ENCODE measurements at regions not wholly inside any gene's neighbourhood (a gene's known extent, or its start where the extent isn't known, plus 50 kb on each side); places are given as distances from the start of the nearest gene placed in this dataset.
A peak's percentile ranks its signal among the peaks of the same experiment; 100 is the strongest.

DNA sequence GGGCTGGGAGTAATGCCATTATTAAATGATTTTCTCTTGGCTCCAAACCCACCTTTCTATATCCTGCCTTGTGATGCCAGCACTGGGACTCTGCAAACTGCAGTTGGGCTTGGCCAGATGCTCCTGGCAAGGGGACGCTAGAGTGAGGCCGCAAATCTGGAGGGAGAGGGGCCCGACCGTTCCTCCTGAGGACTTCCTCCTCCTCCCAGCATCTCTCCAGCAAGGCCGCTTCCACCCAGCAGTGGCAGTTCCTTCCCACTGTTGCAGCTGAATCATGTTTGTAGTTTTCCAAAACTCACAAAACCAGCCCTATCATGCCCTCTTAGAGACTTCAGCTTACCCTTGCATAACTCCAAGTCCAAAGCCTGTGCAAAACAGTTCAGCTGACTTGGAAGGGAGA, 244.4 kb downstream of the FOXA2 start:
- H3F3A ChIP-seq (ENCODE audit: low read depth): no peaks in the 10 kb centered on the region
- no peaks in the 10 kb centered on the region for H3K27me3 ChIP-seq (ENCODE audit: insufficient read depth, low read length, poor library complexity, severe bottlenecking)
- no peaks in the 10 kb centered on the region for H3K36me3 ChIP-seq (ENCODE audit: insufficient read depth, low read length)
- no peak overlapping the region for H3K4me2 ChIP-seq (ENCODE audit: low read depth, low read length, poor library complexity, severe bottlenecking)
- no peaks in the 10 kb centered on the region for H4K20me1 ChIP-seq (ENCODE audit: insufficient read depth, low read length, poor library complexity, severe bottlenecking)
- no peak overlapping the region for H2AFZ ChIP-seq (ENCODE audit: low read length)
- TF ChIP-seq EZH2phosphoT487 (IDR thresholded peaks at IDR 0.05; ENCODE audit: borderline replicate concordance): no peak
- TF ChIP-seq, protein P1, sequence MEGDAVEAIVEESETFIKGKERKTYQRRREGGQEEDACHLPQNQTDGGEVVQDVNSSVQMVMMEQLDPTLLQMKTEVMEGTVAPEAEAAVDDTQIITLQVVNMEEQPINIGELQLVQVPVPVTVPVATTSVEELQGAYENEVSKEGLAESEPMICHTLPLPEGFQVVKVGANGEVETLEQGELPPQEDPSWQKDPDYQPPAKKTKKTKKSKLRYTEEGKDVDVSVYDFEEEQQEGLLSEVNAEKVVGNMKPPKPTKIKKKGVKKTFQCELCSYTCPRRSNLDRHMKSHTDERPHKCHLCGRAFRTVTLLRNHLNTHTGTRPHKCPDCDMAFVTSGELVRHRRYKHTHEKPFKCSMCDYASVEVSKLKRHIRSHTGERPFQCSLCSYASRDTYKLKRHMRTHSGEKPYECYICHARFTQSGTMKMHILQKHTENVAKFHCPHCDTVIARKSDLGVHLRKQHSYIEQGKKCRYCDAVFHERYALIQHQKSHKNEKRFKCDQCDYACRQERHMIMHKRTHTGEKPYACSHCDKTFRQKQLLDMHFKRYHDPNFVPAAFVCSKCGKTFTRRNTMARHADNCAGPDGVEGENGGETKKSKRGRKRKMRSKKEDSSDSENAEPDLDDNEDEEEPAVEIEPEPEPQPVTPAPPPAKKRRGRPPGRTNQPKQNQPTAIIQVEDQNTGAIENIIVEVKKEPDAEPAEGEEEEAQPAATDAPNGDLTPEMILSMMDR (conservative IDR thresholded peaks at IDR 0.05; ENCODE audit: low read length): no peak
- no peak overlapping the region for H3K4me3 ChIP-seq (ENCODE audit: low read length, poor library complexity, severe bottlenecking)
- no peaks in the 10 kb centered on the region for H3K9me3 ChIP-seq (ENCODE audit: insufficient read depth, low read depth, low read length)
- no peaks in the 10 kb centered on the region for H3K9me2 ChIP-seq (replicated peaks; ENCODE audit: low read depth, low read length)
- no peaks in the 10 kb centered on the region for H3K4me1 ChIP-seq (ENCODE audit: insufficient read depth, low read length, poor library complexity, severe bottlenecking)
- no peak overlapping the region for H3K9ac ChIP-seq (ENCODE audit: low read depth, low read length, poor library complexity, severe bottlenecking)
- H3K79me2 ChIP-seq (ENCODE audit: insufficient read depth, low read length): no peaks in the 10 kb centered on the region

DNA sequence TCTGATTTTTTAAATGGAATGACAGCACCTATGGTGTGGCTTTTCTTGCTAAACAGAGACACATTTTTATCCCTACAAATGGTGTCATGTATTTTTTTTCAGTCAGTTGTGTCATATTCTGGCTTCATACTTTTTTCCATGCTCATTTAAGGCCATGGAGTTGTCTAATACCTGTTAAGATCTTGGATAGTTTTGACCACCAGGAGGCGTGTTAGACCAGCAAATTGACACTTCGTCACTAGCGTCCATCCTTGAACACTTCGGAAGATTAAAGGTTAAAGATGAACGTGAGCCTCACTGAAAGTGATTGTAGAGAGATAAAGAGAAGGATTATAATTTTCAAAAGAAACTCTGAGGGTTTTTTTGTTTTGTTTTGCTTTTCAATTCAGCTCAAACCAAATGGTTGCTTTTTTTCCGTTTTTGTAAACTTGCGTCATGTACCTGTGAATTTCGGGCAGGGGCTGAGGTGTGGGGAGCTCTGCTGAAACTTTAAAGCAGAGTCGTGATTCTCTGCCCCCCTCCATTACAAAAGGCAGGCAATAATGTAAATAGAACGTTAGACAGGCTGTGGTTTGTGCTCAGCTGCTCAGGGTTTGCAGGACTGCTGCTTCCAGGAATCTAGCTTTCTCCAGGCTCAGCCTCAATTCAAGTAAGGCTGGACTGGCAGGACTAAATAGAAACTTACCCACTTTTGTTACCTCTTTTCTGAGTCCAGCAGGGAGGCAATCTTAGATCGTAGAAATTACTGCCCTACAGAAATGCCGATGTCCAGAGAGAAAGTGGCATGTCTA, 245.1 kb downstream of the FOXA2 start:
- no peaks in the 10 kb centered on the region for H4K20me1 ChIP-seq (ENCODE audit: insufficient read depth, low read length, poor library complexity, severe bottlenecking)
- no peaks in the 10 kb centered on the region for H3K36me3 ChIP-seq (ENCODE audit: insufficient read depth, low read length)
- H3K4me1 ChIP-seq (ENCODE audit: insufficient read depth, low read length, poor library complexity, severe bottlenecking): no peaks in the 10 kb centered on the region
- no peak overlapping the region for H2AFZ ChIP-seq (ENCODE audit: low read length)
- no peaks in the 10 kb centered on the region for H3K27me3 ChIP-seq (ENCODE audit: insufficient read depth, low read length, poor library complexity, severe bottlenecking)
- H3K9ac ChIP-seq (ENCODE audit: low read depth, low read length, poor library complexity, severe bottlenecking): no peak overlapping the region
- H3K4me3 ChIP-seq (ENCODE audit: low read length, poor library complexity, severe bottlenecking): no peak overlapping the region
- H3K9me2 ChIP-seq (replicated peaks; ENCODE audit: low read depth, low read length): no peaks in the 10 kb centered on the region
- H3K9me3 ChIP-seq (ENCODE audit: insufficient read depth, low read depth, low read length): no peaks in the 10 kb centered on the region
- TF ChIP-seq, protein P1 (conservative IDR thresholded peaks at IDR 0.05; ENCODE audit: low read length): peak; percentile 99
- TF ChIP-seq EZH2phosphoT487 (IDR thresholded peaks at IDR 0.05; ENCODE audit: borderline replicate concordance): no peak
- H3K79me2 ChIP-seq (ENCODE audit: insufficient read depth, low read length): no peaks in the 10 kb centered on the region
- no peak overlapping the region for H3K4me2 ChIP-seq (ENCODE audit: low read depth, low read length, poor library complexity, severe bottlenecking)
- H3F3A ChIP-seq (ENCODE audit: low read depth): no peaks in the 10 kb centered on the region

DNA sequence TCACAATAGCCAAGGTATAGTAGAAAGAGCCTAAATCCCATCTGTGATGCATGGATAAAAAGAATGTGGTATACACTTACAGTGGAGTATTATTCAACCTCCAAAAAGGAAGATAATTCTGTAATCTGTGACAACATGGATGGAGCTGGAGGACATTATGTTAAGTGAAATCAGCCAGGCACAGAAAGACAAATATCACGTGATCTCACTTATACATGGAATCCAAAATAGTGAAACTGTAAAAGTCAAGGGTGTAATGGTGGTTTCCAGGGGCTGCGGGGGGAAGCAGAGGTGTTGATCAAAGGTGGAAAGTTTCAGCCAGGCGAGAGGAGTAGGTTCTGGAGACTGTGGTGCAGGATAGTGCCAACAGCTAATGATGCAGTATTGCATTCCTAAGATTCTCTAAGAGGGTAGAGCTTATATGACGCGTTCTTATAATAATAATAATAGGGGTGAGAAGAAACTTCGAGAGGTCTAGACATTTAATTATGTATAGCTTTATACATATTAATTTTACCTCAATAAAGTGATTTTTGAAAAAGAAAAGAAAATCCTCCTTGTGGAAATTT, 246.1 kb downstream of the FOXA2 start:
- no peaks in the 10 kb centered on the region for H3K79me2 ChIP-seq (ENCODE audit: insufficient read depth, low read length)
- no peaks in the 10 kb centered on the region for H3K36me3 ChIP-seq (ENCODE audit: insufficient read depth, low read length)
- H3K9ac ChIP-seq (ENCODE audit: low read depth, low read length, poor library complexity, severe bottlenecking): no peak overlapping the region
- no peak overlapping the region for H2AFZ ChIP-seq (ENCODE audit: low read length)
- H3K4me1 ChIP-seq (ENCODE audit: insufficient read depth, low read length, poor library complexity, severe bottlenecking): no peaks in the 10 kb centered on the region
- no peak for TF ChIP-seq EZH2phosphoT487 (IDR thresholded peaks at IDR 0.05; ENCODE audit: borderline replicate concordance)
- TF ChIP-seq, protein P1 (conservative IDR thresholded peaks at IDR 0.05; ENCODE audit: low read length): no peak
- H3K9me2 ChIP-seq (replicated peaks; ENCODE audit: low read depth, low read length): no peaks in the 10 kb centered on the region
- H3F3A ChIP-seq (ENCODE audit: low read depth): no peaks in the 10 kb centered on the region
- H4K20me1 ChIP-seq (ENCODE audit: insufficient read depth, low read length, poor library complexity, severe bottlenecking): no peaks in the 10 kb centered on the region
- H3K9me3 ChIP-seq (ENCODE audit: insufficient read depth, low read depth, low read length): no peaks in the 10 kb centered on the region
- H3K4me3 ChIP-seq (ENCODE audit: low read length, poor library complexity, severe bottlenecking): no peak overlapping the region
- no peaks in the 10 kb centered on the region for H3K27me3 ChIP-seq (ENCODE audit: insufficient read depth, low read length, poor library complexity, severe bottlenecking)
- no peak overlapping the region for H3K4me2 ChIP-seq (ENCODE audit: low read depth, low read length, poor library complexity, severe bottlenecking)

All from Loucy (cell line).